ENCODE measurements at regions not wholly inside any gene's neighbourhood (a gene's known extent, or its start where the extent isn't known, plus 50 kb on each side); places are given as distances from the start of the nearest gene placed in this dataset.
"Not testable (repeated sequence)": the region's sequence is repeated elsewhere in the genome, so short reads cannot be mapped to it uniquely, and the experiment has no call there.

- not testable (repeated sequence) for TF ChIP-seq POLR2A, EP300 (IDR thresholded peaks at IDR 0.05)
- TF ChIP-seq, protein P1, sequence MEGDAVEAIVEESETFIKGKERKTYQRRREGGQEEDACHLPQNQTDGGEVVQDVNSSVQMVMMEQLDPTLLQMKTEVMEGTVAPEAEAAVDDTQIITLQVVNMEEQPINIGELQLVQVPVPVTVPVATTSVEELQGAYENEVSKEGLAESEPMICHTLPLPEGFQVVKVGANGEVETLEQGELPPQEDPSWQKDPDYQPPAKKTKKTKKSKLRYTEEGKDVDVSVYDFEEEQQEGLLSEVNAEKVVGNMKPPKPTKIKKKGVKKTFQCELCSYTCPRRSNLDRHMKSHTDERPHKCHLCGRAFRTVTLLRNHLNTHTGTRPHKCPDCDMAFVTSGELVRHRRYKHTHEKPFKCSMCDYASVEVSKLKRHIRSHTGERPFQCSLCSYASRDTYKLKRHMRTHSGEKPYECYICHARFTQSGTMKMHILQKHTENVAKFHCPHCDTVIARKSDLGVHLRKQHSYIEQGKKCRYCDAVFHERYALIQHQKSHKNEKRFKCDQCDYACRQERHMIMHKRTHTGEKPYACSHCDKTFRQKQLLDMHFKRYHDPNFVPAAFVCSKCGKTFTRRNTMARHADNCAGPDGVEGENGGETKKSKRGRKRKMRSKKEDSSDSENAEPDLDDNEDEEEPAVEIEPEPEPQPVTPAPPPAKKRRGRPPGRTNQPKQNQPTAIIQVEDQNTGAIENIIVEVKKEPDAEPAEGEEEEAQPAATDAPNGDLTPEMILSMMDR (IDR thresholded peaks at IDR 0.05), result not testable (repeated sequence)
Measured at GRCh38 chr20:25902321-25902720, 205.7 kb upstream of the ZNF337 start.
